A549 (cell line): ENCODE measurements at regions not wholly inside any gene's neighbourhood (a gene's known extent, or its start where the extent isn't known, plus 50 kb on each side); places are given as distances from the start of the nearest gene placed in this dataset.

Experiments
- ATAC-seq, 2 experiments: fragments of 200-7000 bp in 1 of 2; fragments of >200 bp in 1 of 2; cut with Nextera tagmentation in 1 of 2; cut with Tn5 transposase in 1 of 2; 3 replicates each; pipeline versions ENCODE4 v1.8.0 to v1.9.1; 2018 to 2020; ENCODE audit warnings: mild to moderate bottlenecking in 1 of 2, moderate library complexity in 1 of 2
- CTCF ChIA-PET: fragments of 300-600 bp; sonication (Branson Sonifier 250); formaldehyde crosslinking; extraction: SDS; loops from one replicate; lab custom pipeline; 2021; ENCODE audit warnings: antibody characterized with exemption, inconsistent platforms; lab: Yijun Ruan, JAX
- POLR2A ChIA-PET: fragments of 350-600 bp; formaldehyde crosslinking; extraction: SDS; loops from one replicate; lab custom pipeline; 2021; ENCODE audit warnings: antibody characterized with exemption, inconsistent platforms; lab: Yijun Ruan, JAX
- DNase-seq, 2 experiments: peaks; one replicate each; pipeline versions ENCODE4 v3.0.0 to v3.0.0-alpha.2; 2011 to 2016; ENCODE audit warnings: low read depth in 1 of 2, low spot score in 1 of 2
- FAIRE-seq: peaks from 2 replicates; lab custom pipeline; 2011; peaks lifted over from hg19 to GRCh38; lab: Jason Lieb, UNC
- H3K27ac ChIP-seq, 2 experiments: fragments of >200 bp; sonication (Bioruptor Twin); formaldehyde crosslinking; 3 replicates each; pipeline ENCODE4 v1.5.1; 2016 to 2017
- H3K4me1 ChIP-seq: fragments of >200 bp; sonication (Bioruptor Twin); formaldehyde crosslinking; 3 replicates; pipeline ENCODE4 v1.6.1; 2016
- H3K4me2 ChIP-seq: fragments of >200 bp; sonication (Bioruptor Twin); formaldehyde crosslinking; 3 replicates; pipeline ENCODE4 v1.6.1; 2016
- H3K4me3 ChIP-seq: fragments of >200 bp; sonication (Bioruptor Twin); formaldehyde crosslinking; 3 replicates; pipeline ENCODE4 v1.5.1; 2016
- H3K9me3 ChIP-seq: fragments of >200 bp; sonication (Bioruptor Twin); formaldehyde crosslinking; 3 replicates; pipeline ENCODE4 v1.6.1; 2016
- ATOH8 ChIP-seq: fragments of 250-450 bp; sonication (Bioruptor Pico); IDR thresholded peaks from 2 replicates; pipeline ENCODE4 v1.5.0; 2020; ENCODE audit warnings: low read depth, mild to moderate bottlenecking, moderate library complexity
- CHD4 ChIP-seq: fragments of 200-600 bp; sonication (generic); IDR thresholded peaks from 2 replicates; pipeline ENCODE4 v1.6.1; 2016; ENCODE audit warnings: antibody characterized with exemption, mild to moderate bottlenecking, borderline replicate concordance
- CTCF ChIP-seq: fragments of >200 bp; sonication (Bioruptor Twin); formaldehyde crosslinking; IDR thresholded peaks from 3 replicates; pipeline ENCODE4 v1.5.1; 2016
- E2F6 ChIP-seq: IDR thresholded peaks from 2 replicates; pipeline ENCODE4 v1.6.1; 2012; ENCODE audit warnings: low read depth, borderline replicate concordance
- EP300 ChIP-seq, 2 experiments: fragments of >200 bp; sonication (Bioruptor Twin); formaldehyde crosslinking; IDR thresholded peaks; 2 replicates in 1 of 2; 3 replicates in 1 of 2; pipeline ENCODE4 v1.6.1; 2016 to 2017
- ESRRA ChIP-seq: fragments of 150-350 bp; IDR thresholded peaks from 2 replicates; pipeline ENCODE4 v1.6.1; 2014; ENCODE audit warnings: mild to moderate bottlenecking, low read length, borderline replicate concordance
- FOXS1 ChIP-seq: fragments of 250-450 bp; sonication (Bioruptor Pico); IDR thresholded peaks from 2 replicates; pipeline ENCODE4 v1.5.0; 2020; ENCODE audit warnings: mild to moderate bottlenecking, moderate library complexity
- HOXB5 ChIP-seq: fragments of 250-450 bp; sonication (Bioruptor Pico); IDR thresholded peaks from 2 replicates; pipeline ENCODE4 v1.5.0; 2020; ENCODE audit warnings: mild to moderate bottlenecking, moderate library complexity
- KDM1A ChIP-seq: fragments of 200-600 bp; sonication (generic); IDR thresholded peaks from 2 replicates; pipeline ENCODE4 v1.6.1; 2016; ENCODE audit warnings: low read depth, mild to moderate bottlenecking
- MAFK ChIP-seq: fragments of 450-650 bp; IDR thresholded peaks from 2 replicates; pipeline ENCODE4 v1.6.1; 2014; ENCODE audit not compliant: partially characterized antibody
- MAX ChIP-seq: IDR thresholded peaks from 2 replicates; pipeline ENCODE4 v1.6.1; 2012
- MAZ ChIP-seq: fragments of 150-350 bp; IDR thresholded peaks from 2 replicates; pipeline ENCODE4 v1.6.1; 2014; ENCODE audit warnings: antibody characterized with exemption, low read depth, low read length, borderline replicate concordance
- MYC ChIP-seq: IDR thresholded peaks from 2 replicates; pipeline ENCODE4 v1.6.1; 2012; ENCODE audit warnings: mild to moderate bottlenecking, inconsistent platforms, low read length, improper control_type of control experiment, borderline replicate concordance
- PHF8 ChIP-seq: fragments of 200-600 bp; sonication (generic); IDR thresholded peaks from 2 replicates; pipeline ENCODE4 v1.6.1; 2016; ENCODE audit warnings: low read depth, mild to moderate bottlenecking, antibody characterized with exemption, moderate library complexity, borderline replicate concordance
- POLR2A ChIP-seq: IDR thresholded peaks from 2 replicates; pipeline ENCODE4 v1.6.1; 2012; ENCODE audit warnings: mild to moderate bottlenecking, low read length
- RARB ChIP-seq: fragments of 250-450 bp; sonication (Bioruptor Pico); IDR thresholded peaks from 2 replicates; pipeline ENCODE4 v1.8.0; 2021; ENCODE audit warnings: mild to moderate bottlenecking, moderate library complexity
- REST ChIP-seq: fragments of 200-600 bp; sonication (generic); IDR thresholded peaks from 2 replicates; pipeline ENCODE4 v1.6.1; 2016; ENCODE audit warnings: antibody characterized with exemption, mild to moderate bottlenecking, moderate library complexity
- RNF2 ChIP-seq: fragments of 200-600 bp; sonication (generic); IDR thresholded peaks from 2 replicates; pipeline ENCODE4 v1.6.1; 2016; ENCODE audit warnings: low read depth, mild to moderate bottlenecking, antibody characterized with exemption, moderate library complexity, borderline replicate concordance
- USF2 ChIP-seq: fragments of 450-650 bp; IDR thresholded peaks from 2 replicates; pipeline ENCODE4 v1.6.1; 2014; ENCODE audit warnings: antibody characterized with exemption
- ZC3H11A ChIP-seq: fragments of 450-650 bp; IDR thresholded peaks from 2 replicates; pipeline ENCODE4 v1.6.1; 2014; ENCODE audit warnings: antibody characterized with exemption, mild to moderate bottlenecking
- ZNF302 ChIP-seq: fragments of 250-450 bp; sonication (Bioruptor Pico); IDR thresholded peaks from 2 replicates; pipeline ENCODE4 v1.9.0; 2021; ENCODE audit warnings: inconsistent platforms, mild to moderate bottlenecking, moderate library complexity
- WGBS: methylation state at CpG from one replicate; pipeline ENCODE4 v1.1.6; 2017; ENCODE audit errors: missing lambda C conversion rate; 5-methylcytosine and 5-hydroxymethylcytosine counted together

GRCh38 chr5:166431456-166431855 is 1860.0 kb upstream of the WWC1 start:
- DNase-seq (no peak), FAIRE-seq (no peak), ATAC-seq (no peak)
- Histone ChIP-seq H3K9me3 (no peaks in the 10 kb centered on the region), H3K4me1 (no peaks in the 10 kb centered on the region), H3K27ac (no peak overlapping the region), H3K4me2 (no peak overlapping the region), H3K4me3 (no peak overlapping the region)
- POLR2A ChIA-PET = no interaction called here
- TF ChIP-seq CHD4 (no peak), POLR2A (no peak), MYC (no peak), USF2 (no peak), E2F6 (no peak), CTCF (no peak), KDM1A (no peak), PHF8 (no peak), ZC3H11A (no peak), EP300 (IDR thresholded peaks at IDR 0.05) (no peak)
- CTCF ChIA-PET = no interaction called here
- WGBS = 4% methylated on average over 4 of the region's 4 CpGs

GRCh38 chr5:166433679-166434078 is 1857.8 kb upstream of the WWC1 start:
- ATAC-seq (no peak), FAIRE-seq (no peak), DNase-seq (no peak)
- no peak overlapping the region for H3K4me3 ChIP-seq
- no peak for TF ChIP-seq ZNF302 (CRISPR knock-in tag)
- no peak for TF ChIP-seq FOXS1
- TF ChIP-seq RNF2 = no peak
- no peak for TF ChIP-seq REST
- TF ChIP-seq E2F6 = no peak
- no peak for TF ChIP-seq RARB (CRISPR knock-in tag)
- TF ChIP-seq MAX = no peak
- no peak overlapping the region for H3K4me2 ChIP-seq
- WGBS = 22% methylated on average over 5 of the region's 5 CpGs
- CTCF ChIA-PET = no interaction called here
- no peak overlapping the region for H3K27ac ChIP-seq
- H3K4me1 ChIP-seq = no peaks in the 10 kb centered on the region
- H3K9me3 ChIP-seq = no peaks in the 10 kb centered on the region
- POLR2A ChIA-PET = no interaction called here

- ChIA-PET CTCF (no interaction called here), POLR2A (no interaction called here)
- Histone ChIP-seq H3K4me3 (no peak overlapping the region), H3K9me3 (no peaks in the 10 kb centered on the region), H3K4me2 (no peak overlapping the region), H3K27ac (no peak overlapping the region), H3K4me1 (no peaks in the 10 kb centered on the region)
- 0% methylated on average over 3 of the region's 3 CpGs for WGBS
- DNase-seq (no peak), ATAC-seq (no peak), FAIRE-seq (no peak)
- no peak for TF ChIP-seq ZNF302 (CRISPR knock-in tag)
- TF ChIP-seq RARB (CRISPR knock-in tag) = no peak
- TF ChIP-seq REST = no peak
- no peak for TF ChIP-seq MAZ
- no peak for TF ChIP-seq ATOH8
- TF ChIP-seq HOXB5 (CRISPR knock-in tag) = no peak
- TF ChIP-seq MAFK = no peak
- no peak for TF ChIP-seq PHF8
- no peak for TF ChIP-seq ESRRA
Measured at GRCh38 chr5:166436872-166437271, 1854.6 kb upstream of the WWC1 start.
